Activated CD8-positive, alpha-beta memory T cell treated with anti-CD3 and anti-CD28 coated beads, Interleukin-2, amount 10 ng/mL, durations not matched to agents 7 days and 5 days (primary cell): ENCODE measurements at regions not wholly inside any gene's neighbourhood (a gene's known extent, or its start where the extent isn't known, plus 50 kb on each side); places are given as distances from the start of the nearest gene placed in this dataset.

ENCODE experiments used
- ATAC-seq: fragments of 150-1000 bp; cut with Tn5 transposase; one replicate; pipeline ENCODE4 v1.10.0; 2021; ENCODE audit warnings: moderate library complexity
- CTCF ChIA-PET: fragments of 350-600 bp; sonication (Branson Sonifier 250); formaldehyde crosslinking; loops from one replicate; lab custom pipeline; 2021; ENCODE audit warnings: antibody characterized with exemption; lab: Charles Lee
- DNase-seq: peaks from one replicate; pipeline ENCODE4 v3.0.0-alpha.2; 2020
- H3K27ac Mint-ChIP-seq: one replicate; pipeline ENCODE4 v1.8.0; 2021; ENCODE audit warnings: mild to moderate bottlenecking, mixed read lengths
- H3K27me3 Mint-ChIP-seq: one replicate; pipeline ENCODE4 v1.8.0; 2021; ENCODE audit warnings: mixed read lengths
- H3K36me3 Mint-ChIP-seq: one replicate; pipeline ENCODE4 v1.8.0; 2021; ENCODE audit warnings: mild to moderate bottlenecking, mixed read lengths
- H3K4me1 Mint-ChIP-seq: one replicate; pipeline ENCODE4 v1.8.0; 2021; ENCODE audit warnings: mixed read lengths
- H3K4me3 Mint-ChIP-seq: one replicate; pipeline ENCODE4 v1.8.0; 2021; ENCODE audit warnings: mild to moderate bottlenecking, moderate library complexity, mixed read lengths
- H3K9me3 Mint-ChIP-seq: one replicate; pipeline ENCODE4 v1.8.0; 2022; ENCODE audit warnings: low read depth, mixed read lengths

DNA sequence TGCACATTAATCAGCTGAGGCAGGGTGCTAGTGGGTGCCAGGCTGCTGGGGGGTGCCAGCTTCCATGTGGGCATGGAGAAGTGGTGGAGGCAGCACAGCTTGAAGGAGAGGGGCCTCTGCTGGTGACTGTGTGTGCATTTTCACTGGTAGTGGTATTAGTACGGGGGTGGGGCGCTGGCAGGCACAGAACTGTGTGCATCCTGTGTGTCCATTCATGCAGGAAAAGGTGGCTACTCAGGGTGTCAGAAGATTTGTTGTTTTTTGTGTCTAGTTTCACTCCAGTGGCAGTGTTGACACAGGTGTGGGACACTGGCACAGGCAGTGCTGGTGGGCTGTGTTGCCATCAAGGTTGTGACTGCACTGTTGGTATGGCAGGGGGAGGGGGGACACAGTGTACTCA lies 1303.6 kb downstream of the FAM133A start:
- Mint-ChIP-seq H3K4me3 (no peak overlapping the region), H3K9me3 (no peaks in the 10 kb centered on the region), H3K4me1 (no peaks in the 10 kb centered on the region), H3K27me3 (no peaks in the 10 kb centered on the region), H3K27ac (no peak overlapping the region), H3K36me3 (no peaks in the 10 kb centered on the region)
- DNase-seq, result no peak
- ATAC-seq, result no peak
- CTCF ChIA-PET, result no interaction called here

GRCh38 chrX:94977986-94978385 lies 1304.0 kb downstream of the FAM133A start:
- CTCF ChIA-PET, result no interaction called here
- H3K27me3 Mint-ChIP-seq, result no peaks in the 10 kb centered on the region
- no peak for DNase-seq
- H3K9me3 Mint-ChIP-seq, result no peaks in the 10 kb centered on the region
- H3K36me3 Mint-ChIP-seq, result no peaks in the 10 kb centered on the region
- no peak overlapping the region for H3K4me3 Mint-ChIP-seq
- no peak for ATAC-seq
- H3K27ac Mint-ChIP-seq, result no peak overlapping the region
- H3K4me1 Mint-ChIP-seq, result no peaks in the 10 kb centered on the region
